Midbrain (tissue), 1 donor: ENCODE measurements at regions not wholly inside any gene's neighbourhood (a gene's known extent, or its start where the extent isn't known, plus 50 kb on each side); places are given as distances from the start of the nearest gene placed in this dataset.

Source experiments
- DNase-seq: peaks from one replicate; lab custom pipeline; 2025; lab: John Stamatoyannopoulos, UW

DNA sequence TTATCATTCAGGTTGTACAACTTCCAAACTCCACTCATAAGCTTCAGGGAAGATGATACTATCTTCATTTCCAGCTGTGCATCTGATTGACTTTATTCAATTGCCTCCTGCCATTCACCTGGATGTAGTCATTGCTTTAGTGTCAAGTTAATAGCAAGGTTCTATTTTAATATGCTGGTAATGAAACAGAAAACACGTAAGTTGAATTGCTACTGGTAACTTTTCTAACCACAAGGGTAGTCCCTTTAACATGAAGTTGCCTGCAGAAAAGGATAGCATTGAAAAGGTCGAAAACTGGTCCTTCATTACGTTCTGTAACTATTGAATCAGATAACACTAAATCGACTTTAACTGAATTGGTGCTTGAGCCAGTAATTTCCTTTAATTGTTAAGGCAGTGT is 459.4 kb upstream of the CDH6 start:
- no peak for DNase-seq

DNA sequence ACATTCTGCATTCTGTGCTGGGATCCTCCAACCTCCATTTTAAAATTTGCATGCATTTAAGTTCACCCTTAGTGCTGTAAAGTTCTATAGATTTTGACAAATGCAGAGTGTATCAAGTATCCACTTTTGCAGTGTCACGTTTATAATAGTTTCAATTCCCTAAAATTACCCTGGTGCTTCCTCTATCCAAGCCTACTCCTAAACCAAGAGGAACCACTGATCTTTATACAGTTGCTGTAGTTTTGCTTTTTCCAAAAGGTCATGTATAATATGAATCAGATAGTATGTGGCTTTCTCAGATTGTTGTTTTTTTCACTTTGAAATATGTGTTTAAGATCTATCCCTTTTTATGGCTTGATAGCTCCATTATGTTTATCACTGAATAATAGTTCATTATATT is 468.4 kb upstream of the CDH6 start:
- no peak for DNase-seq

DNA sequence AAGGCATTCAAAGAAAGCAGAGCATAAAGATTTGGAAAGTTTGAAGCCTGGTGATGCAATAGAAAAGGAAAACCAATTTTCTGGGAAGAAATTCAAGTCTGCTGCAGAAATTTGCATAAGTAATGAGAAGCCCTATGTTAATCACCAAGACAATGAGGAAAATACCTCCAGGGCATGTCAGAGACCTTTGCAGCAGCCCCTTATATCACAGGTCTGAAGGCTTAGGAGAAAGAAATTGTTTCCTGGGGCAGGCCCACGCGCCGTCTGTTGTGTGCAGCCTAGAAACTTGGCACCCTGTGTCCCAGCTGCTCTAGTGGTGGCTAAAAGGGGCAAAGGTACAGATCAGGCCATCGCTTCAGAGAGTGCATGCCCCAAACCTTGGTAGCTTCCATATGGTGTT is 495.3 kb upstream of the CDH6 start:
- DNase-seq: no peak

DNA sequence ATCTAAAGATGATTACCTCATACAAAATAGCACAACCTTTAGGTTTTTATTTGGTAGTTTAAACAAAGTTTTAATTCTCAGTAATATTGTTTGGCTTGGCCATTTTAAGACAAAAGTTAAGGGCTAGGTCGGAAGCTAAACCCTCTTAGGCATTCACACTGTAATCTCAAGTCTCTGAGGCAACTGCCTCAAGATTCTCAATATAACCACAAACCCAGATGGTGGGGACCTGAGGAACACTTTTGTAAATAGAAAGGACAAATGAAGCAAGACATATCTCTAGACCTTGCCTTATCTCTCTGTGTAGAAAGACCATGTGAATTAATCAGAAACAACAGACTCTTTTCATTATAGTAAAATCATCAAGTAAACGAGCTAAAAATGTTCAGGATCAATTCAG is 500.2 kb upstream of the CDH6 start:
- no peak for DNase-seq

DNA sequence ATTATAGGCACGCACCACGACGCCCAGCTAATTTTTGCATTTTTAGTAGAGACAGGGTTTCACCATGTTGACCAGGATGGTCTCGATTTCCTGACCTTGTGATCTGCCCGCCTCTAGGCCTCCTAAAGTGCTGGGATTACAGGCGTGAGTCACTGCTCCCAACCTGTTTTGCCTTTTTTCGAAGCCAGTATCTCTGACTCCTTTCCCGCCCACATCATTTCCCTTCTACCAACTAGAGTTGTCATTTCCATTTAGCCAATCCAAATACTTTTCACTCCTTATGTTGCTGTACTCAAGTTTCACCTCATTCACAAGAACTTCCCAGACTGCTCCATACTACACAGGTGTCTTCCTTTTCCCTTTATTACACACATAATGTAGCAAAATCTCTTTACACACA is 502.6 kb upstream of the CDH6 start:
- DNase-seq: no peak

DNA sequence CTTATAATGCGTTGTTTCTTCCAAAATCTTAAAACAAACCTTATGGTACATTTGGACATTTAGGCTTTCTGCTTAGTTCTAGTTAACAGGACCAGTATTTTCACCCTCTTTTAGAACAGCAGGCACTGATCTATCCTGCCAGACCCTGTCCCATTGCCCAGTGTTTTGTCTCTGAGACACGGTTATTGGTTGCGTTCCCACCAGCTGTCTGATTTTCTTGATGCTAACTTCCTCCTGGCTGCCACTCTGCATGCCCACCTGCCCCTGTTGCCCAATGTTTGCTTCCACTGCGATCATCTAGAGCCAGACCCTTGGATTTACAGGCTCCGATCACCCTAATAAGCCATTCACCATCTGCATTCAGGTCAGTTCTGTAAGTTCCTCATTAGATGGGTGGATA is 506.0 kb upstream of the CDH6 start:
- no peak for DNase-seq

DNA sequence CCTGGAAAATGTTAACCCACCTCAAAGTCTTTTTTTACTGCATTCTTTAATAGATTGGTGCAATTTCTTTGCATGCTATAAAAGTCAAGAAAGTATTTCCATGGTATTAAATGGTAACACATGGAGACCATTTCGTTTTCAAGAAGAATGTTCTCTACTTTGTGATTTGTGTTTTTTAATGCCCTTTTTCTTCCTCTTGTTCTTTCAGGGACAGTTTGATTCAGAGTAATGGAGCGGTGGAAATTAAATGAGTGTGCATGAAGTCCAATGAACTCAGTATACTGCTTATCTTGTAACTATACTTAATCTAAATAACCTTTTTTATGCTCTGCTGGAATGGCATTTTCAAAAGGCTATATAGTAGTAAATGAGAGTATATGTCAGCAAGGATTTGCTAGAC is 507.0 kb upstream of the CDH6 start:
- no peak for DNase-seq

DNA sequence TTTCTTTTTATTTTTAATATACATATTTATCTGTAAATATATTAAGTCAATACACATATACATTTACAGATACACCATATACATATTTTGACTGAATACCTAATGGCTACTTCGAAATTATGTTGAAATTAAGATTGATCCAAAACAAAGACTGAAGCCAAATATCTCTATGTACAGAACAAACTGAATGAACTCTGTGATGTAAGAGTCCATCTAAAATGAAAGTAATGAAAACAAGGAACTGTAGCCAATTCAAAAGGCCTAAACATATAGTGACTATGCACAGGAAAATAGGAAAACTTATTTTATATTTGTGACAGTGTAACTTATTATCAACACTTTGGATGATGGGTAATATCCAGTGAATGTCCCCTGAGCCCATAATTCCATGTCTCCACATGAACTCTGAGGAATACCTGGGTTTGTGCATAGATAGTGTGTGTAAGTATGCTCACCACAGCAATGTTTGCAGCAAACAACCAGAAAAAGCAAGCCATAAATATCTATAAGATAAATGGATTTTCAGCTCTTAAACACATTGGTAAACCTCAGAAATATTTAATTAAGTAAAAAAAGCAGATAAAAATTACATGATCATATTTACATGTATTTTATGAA is 517.2 kb upstream of the CDH6 start:
- DNase-seq: no peak

DNA sequence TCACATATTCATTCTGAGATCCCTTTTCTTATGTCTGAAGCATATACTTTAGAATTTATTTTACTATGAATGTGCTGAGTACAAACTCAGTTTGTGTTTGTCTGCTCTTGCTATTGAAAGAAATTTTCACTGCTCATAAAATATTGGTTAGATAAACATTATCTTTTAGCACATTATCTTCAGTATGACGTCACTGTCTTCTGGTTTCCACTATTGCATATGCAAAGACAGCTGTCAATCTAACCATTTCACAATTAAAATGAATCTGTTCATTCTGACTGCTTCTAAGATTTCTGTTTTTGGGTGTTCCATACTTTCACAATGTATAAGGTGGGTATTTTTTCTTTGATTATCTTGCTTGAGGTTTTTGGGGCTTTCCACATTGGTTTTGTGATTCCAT is 526.2 kb upstream of the CDH6 start:
- DNase-seq: no peak

DNA sequence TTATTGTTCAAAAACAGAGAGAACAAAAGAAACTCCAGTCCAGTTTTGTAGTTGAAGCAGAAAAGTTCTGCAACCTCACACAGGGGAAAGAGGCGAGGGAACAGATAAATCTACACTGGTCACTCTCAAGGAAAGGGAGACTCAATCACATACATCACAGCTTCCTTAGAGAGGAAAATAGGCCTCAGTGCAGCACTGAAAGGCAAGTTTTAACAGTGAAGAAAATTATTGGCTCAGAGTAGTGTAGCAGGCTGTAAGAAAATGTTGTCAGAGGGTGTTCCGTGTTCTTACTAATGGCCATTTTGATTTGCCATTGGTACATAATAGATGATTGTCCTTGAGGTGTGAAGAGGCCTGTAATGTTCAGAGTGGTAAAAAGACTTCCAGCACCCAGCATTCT is 530.0 kb upstream of the CDH6 start:
- no peak for DNase-seq

DNA sequence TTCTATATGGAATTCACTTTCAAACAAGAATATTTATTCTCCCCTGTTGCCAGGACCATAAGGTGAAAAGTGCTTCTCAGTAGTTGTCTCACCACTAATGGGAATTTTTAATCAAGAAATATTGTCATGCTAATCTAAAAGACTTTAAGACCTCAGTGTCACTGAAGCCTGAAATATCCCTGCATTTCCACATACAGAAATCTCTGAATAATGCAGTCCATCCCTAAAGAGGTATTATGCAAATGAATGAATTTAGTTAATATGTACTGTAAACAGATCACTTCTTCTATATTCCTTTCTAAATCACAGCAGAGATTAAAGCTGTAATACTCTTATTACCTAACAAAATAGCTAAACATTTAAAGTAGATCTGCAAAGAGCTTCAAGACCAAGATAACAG is 531.1 kb upstream of the CDH6 start:
- DNase-seq: no peak

DNA sequence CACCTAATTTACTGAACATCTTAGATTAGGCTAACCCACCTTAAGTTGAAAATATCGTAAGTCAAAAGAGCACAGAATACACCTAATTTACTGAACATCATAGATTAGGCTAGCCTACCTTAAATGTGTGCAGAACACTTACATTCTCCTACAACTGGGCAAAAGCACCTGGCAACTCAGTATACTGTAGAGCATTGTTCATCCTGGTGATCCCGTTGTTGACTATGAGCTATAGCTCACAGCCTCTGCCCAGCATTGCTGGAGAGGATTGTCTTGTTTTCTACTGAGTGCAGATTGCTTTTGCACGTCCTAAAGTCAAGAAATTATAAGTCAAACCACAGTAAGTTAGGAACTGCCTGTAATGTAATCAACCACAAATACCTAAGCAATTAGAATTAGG is 531.8 kb upstream of the CDH6 start:
- DNase-seq: no peak

DNA sequence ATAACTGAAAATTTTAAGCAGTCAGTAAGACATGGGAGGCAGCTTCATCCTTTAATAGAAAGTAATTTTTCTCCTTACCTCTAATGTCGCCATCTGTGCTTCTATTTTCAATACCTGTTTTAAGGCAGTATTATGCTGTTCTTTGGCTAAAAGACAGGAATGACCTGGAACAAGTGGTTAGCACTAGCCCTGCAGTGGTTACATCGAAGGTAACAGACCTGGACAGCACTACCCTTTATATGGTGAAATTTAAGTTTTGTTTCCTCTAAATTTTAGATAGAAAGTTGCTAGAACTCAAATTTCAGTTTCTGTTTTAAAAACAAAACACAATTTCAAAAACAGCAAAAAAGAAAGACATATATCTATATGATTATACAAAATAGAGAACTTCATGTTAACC is 534.1 kb upstream of the CDH6 start:
- DNase-seq: no peak

DNA sequence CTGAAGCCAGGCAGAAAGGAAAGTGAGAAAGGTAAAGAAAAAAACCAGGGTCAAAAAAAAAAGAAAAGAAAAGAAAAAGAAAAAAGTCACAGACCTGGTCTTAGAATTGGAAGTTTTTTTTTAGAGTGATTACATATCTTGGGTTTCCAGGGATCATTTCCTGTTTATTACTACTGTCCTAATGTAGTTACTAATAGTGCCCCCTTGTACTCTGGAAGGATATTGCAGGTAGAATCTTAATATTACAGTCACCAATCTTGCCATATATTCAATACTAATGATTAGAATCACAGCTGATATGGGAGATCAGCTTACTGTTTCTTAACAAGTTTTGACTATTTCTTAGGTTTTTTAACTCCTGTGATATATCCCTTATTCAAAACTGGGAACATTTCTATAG is 543.2 kb upstream of the CDH6 start:
- DNase-seq: no peak

DNA sequence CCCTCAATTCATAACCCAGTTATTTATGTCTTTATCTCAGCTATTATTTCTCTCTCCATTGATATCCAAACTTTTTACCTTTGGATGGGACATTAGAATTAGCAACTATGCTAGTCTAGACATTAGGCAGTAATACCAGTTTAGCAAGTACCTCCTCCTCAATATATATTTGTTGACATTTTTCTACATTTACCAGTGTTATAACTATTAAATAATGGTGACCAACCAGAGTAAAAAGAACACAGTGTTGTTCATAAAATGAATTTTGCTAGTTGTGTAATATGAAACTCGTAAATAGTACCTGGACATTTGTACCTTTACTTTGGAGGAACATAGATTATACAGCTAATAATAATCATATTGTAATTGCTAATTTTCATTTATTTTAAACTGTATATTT is 554.6 kb upstream of the CDH6 start:
- DNase-seq: no peak

DNA sequence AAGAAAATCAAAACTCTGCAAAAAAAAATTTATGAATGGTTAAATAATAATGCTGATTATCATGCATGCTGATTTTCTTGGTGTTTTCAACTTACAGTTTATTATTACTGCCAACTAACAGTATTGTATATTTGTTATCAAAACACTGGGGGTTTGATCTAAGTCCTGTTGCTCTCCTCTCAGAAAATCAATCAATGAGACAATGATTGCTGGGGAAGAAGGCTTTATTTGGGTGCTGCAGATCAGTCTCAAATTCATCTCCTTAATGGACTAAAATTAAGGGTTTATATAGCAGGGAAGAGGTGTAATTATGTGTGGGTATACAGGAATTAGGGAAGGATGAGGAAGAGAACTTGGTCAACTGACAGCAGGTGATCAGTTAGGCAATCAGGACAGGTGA is 565.5 kb upstream of the CDH6 start:
- DNase-seq: no peak

DNA sequence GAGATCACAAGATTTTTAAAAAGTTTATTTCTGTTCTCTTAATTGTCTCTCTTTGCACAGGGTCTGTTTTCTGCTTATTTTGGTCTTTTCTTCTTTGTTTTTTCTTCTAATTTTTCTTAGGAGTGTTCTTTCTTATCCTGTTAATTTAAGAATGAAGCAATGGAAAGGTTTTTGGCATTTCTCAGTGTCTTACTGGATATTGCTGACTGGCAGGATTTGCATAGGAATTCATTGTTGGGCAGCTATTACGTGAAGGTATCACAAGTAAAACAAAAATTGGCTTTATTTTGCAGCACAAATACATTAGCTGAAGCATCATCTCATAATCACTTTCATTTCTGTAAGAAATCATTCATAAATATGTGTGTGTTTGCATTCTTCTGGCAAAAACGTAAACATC is 566.9 kb upstream of the CDH6 start:
- DNase-seq: no peak

DNA sequence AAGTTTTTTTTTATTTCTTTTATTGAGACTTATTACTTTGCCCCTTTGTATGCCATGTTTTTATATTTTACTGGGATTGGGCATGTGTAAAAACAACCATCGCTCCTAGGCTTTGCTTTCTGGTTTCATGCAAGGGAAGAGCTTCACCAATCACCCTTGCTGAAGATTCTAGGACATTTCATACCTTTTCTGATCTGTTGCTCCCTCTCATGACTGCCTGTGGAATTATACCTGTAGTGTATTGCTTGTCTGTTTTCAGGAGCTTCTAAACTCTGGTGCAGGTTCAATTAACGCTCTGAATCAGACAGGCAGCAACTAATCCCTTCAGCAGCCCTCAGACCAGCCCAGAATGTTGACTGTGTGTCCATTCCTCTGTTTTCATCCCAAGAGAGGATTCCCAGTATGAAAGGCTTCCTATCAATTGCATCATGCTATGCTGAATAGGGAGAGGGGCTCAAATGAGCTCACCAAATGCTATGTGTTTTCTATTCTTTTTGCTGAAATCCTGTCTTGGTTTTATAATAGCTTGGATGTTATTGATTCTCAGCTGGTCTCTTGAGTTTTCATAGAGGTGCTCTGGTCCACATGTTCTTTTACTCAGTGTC is 572.9 kb upstream of the CDH6 start:
- no peak for DNase-seq

DNA sequence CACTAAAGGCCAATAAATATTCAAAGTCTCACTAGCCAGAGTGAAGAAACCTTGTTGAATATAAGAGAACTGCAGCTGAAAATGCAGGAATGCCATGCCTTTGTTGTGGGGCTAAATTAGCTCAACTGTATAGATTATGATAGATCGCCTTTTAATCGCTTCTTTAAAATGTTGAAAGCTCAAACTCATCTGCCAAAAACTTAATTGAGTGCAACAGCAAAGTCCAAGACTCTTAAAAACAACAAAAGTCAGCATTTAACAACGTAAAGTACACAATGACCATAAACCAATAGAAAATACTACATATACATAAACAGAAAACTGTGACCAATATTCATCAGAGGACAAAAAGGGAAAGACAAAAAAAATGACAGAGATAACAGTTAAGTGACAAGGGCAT is 585.0 kb upstream of the CDH6 start:
- DNase-seq: no peak

DNA sequence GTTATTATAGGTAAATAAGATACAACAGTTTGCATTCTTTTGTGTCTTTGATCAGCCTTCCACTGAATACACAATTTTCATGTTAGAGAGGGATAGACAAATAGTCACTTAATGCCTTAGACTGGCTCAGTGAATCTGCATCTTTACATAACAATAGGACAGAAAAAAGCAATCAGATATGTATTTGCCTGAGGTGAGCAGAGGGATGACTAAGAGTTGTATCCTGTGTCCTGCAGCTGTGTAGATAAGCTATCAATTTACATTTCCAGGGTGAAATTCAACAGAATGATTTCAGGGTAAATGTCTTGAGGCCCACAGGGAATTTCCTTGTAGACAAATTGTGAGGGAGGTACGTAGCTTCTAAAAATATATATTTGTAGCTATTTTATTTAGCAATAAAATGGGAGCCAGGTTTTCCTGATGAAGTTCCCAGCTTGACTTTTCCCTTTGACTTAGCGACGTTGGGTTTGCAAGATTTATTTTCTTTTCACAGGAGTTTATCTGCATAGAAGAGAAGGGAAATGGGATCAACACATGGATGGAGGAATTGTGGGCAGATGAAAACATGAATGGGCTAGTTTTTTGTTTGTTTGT is 586.1 kb upstream of the CDH6 start:
- DNase-seq: no peak

DNA sequence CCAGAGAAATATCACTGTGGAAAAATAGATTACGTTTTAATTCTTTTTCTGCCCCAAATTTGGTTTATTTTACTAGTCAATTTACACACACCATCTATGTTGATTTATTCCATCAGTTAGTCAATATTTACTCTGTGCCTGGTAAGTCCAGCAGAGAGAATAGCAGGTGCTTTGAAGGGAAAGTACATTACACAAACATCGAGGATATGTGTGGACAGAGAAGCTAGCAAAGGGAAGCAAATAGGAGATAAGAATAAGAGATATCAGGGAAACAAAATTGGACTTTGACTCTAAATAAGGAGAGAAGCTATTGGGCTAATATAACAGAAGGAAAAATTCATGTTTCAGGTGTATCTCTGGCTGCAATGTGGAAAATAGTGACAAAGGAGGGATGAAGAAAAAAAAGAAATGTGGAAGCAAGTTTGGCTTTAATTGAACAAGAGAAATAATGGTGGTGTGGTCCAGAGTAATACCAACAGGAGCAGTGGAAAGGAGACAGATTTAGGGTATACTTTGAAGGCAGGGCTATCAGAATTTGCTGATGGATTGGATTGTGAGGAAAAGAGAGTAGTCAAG is 587.7 kb upstream of the CDH6 start:
- DNase-seq: no peak

DNA sequence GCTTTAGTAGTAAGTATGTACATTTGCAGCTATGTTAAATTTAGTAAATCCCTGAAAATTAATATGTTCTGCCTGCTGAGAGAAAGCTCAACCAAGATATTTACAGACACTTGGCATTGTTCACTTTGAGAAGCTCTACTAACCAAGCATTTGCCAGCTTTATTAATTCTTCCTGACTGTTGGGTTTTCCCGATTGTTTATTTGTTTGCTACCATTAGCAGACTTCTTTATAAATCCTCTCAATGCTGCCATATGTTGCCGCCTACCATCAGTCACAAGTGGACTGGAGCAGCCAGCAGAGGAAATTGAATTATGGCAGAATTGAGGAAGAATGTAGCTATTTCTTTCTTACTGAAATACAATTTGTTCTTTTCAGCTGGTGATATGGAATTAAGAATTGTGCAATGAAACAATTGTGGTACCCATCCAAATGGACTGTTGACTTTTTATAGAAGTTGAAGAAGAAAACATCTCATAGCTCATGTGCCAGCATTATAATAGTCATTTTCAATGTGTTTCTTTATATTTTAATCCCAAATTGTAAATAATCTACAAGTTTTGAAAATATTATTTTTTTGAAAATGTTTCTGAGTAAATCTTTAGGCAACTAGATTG is 588.7 kb upstream of the CDH6 start:
- DNase-seq: no peak

DNA sequence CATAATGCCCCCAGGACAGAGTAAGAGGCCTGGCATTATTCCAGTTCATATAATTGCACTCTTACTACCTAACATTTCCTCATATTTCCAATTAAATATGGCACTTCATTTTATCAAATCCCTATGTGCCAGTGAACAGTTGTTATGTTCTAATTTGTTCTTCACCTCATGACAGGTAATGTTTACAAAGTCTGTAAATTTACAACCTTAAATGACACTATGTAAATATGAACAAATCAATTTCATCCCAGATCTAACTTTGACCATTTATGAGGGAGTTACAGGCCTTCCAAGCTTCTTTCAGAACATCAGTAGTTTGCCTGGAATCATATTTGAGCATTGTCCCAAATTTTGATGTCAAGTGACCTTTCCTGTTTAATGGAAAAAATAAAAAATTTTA is 592.6 kb upstream of the CDH6 start:
- no peak for DNase-seq
